ENCODE measurements at regions not wholly inside any gene's neighbourhood (a gene's known extent, or its start where the extent isn't known, plus 50 kb on each side); places are given as distances from the start of the nearest gene placed in this dataset.

GRCh38 chr10:113420733-113421675 is 131.8 kb upstream of the HABP2 start:
- TF ChIP-seq RFX5 (IDR thresholded peaks at IDR 0.05; ENCODE audit: low read length) (no peak), POLR2AphosphoS5 (IDR thresholded peaks at IDR 0.05; ENCODE audit: low read depth, low read length) (no peak)
- TF ChIP-seq, protein P1, sequence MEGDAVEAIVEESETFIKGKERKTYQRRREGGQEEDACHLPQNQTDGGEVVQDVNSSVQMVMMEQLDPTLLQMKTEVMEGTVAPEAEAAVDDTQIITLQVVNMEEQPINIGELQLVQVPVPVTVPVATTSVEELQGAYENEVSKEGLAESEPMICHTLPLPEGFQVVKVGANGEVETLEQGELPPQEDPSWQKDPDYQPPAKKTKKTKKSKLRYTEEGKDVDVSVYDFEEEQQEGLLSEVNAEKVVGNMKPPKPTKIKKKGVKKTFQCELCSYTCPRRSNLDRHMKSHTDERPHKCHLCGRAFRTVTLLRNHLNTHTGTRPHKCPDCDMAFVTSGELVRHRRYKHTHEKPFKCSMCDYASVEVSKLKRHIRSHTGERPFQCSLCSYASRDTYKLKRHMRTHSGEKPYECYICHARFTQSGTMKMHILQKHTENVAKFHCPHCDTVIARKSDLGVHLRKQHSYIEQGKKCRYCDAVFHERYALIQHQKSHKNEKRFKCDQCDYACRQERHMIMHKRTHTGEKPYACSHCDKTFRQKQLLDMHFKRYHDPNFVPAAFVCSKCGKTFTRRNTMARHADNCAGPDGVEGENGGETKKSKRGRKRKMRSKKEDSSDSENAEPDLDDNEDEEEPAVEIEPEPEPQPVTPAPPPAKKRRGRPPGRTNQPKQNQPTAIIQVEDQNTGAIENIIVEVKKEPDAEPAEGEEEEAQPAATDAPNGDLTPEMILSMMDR (IDR thresholded peaks at IDR 0.05): no peak
